Naive thymus-derived CD8-positive, alpha-beta T cell (primary cell): ENCODE measurements at regions not wholly inside any gene's neighbourhood (a gene's known extent, or its start where the extent isn't known, plus 50 kb on each side); places are given as distances from the start of the nearest gene placed in this dataset.
A peak's percentile ranks its signal among the peaks of the same experiment; 100 is the strongest.

Source experiments
- ATAC-seq, 2 donors: fragments of 150-1000 bp; cut with Tn5 transposase in 1 of 2; sonication (Bioruptor Pico), chemical (Tn5 transposase) in 1 of 2; 1 replicate in 1 of 2; 2 replicates in 1 of 2; pipeline ENCODE4 v1.10.0; 2021; ENCODE audit warnings: mild to moderate bottlenecking in 2 of 2, moderate library complexity in 2 of 2
- POLR2A ChIA-PET: fragments of 350-600 bp; sonication (Branson Sonifier 250); formaldehyde crosslinking; loops from one replicate; lab custom pipeline; 2021; ENCODE audit warnings: antibody characterized with exemption; lab: Charles Lee
- DNase-seq, 10 donors: peaks; one replicate each; pipeline versions ENCODE4 v3.0.0 to v3.0.0-alpha.2; 2020 to 2022
- H3K27ac Mint-ChIP-seq, 10 donors: one replicate each; pipeline ENCODE4 v1.8.0; 2020 to 2022; ENCODE audit warnings: mild to moderate bottlenecking in 10 of 10, mixed read lengths in 10 of 10, moderate library complexity in 4 of 10, inconsistent platforms in 1 of 10
- H3K27me3 Mint-ChIP-seq, 5 donors: one replicate each; pipeline ENCODE4 v1.8.0; 2021 to 2022; ENCODE audit warnings: mixed read lengths in 5 of 5
- H3K36me3 Mint-ChIP-seq, 3 donors: one replicate each; pipeline ENCODE4 v1.8.0; 2020 to 2022; ENCODE audit warnings: mixed read lengths in 3 of 3, mild to moderate bottlenecking in 2 of 3, inconsistent platforms in 1 of 3
- H3K4me1 Mint-ChIP-seq, 4 donors: one replicate each; pipeline ENCODE4 v1.8.0; 2021 to 2022; ENCODE audit warnings: mixed read lengths in 4 of 4
- H3K4me3 Mint-ChIP-seq, 10 donors: one replicate each; pipeline ENCODE4 v1.8.0; 2020 to 2022; ENCODE audit warnings: mild to moderate bottlenecking in 10 of 10, mixed read lengths in 10 of 10, moderate library complexity in 6 of 10, inconsistent platforms in 1 of 10
- H3K9me3 Mint-ChIP-seq, 9 donors: one replicate each; pipeline ENCODE4 v1.8.0; 2020 to 2022; ENCODE audit warnings: mixed read lengths in 9 of 9, mild to moderate bottlenecking in 3 of 9, inconsistent platforms in 1 of 9, moderate library complexity in 1 of 9

- Mint-ChIP-seq H3K27me3 (peaks cover 27 to 63% (median 51%) of the 10 kb centered on the region in 5 donors), H3K36me3 (no peaks in the 10 kb centered on the region)
- POLR2A ChIA-PET, result no interaction called here
These were observed 110.8 kb upstream of the ZBTB40 start for GRCh38 chr1:22340873-22341272.

GRCh38 chr1:22341791-22342605 lies 109.7 kb upstream of the ZBTB40 start:
- ATAC-seq (no peak), DNase-seq (no peak)
- peak overlapping the region in 2 of 10 donors; percentile 16 to 42 for H3K4me3 Mint-ChIP-seq
- H3K9me3 Mint-ChIP-seq, result peaks cover 0 to 2% (median 0%) of the 10 kb centered on the region in 9 donors
- peaks cover 30 to 72% (median 59%) of the 10 kb centered on the region in 5 donors for H3K27me3 Mint-ChIP-seq
- no peaks in the 10 kb centered on the region for H3K36me3 Mint-ChIP-seq
- H3K27ac Mint-ChIP-seq, result peak overlapping the region in 1 of 10 donors; percentile 33
- H3K4me1 Mint-ChIP-seq, result peaks cover 0 to 8% (median 3%) of the 10 kb centered on the region in 4 donors
- POLR2A ChIA-PET, result no interaction called here

More at GRCh38 chr1:22340873-22341272, 110.8 kb upstream of the ZBTB40 start:
- ATAC-seq (no peak), DNase-seq (no peak)
- Mint-ChIP-seq H3K4me3 (no peak overlapping the region), H3K4me1 (peaks cover 0 to 8% (median 3%) of the 10 kb centered on the region in 4 donors), H3K27ac (no peak overlapping the region), H3K9me3 (peaks cover 0 to 2% (median 0%) of the 10 kb centered on the region in 9 donors)

- Mint-ChIP-seq H3K27ac (no peak overlapping the region), H3K36me3 (no peaks in the 10 kb centered on the region), H3K4me3 (no peak overlapping the region), H3K9me3 (peaks cover 0 to 2% (median 0%) of the 10 kb centered on the region in 9 donors), H3K27me3 (peaks cover 33 to 75% (median 59%) of the 10 kb centered on the region in 5 donors), H3K4me1 (peaks cover 0 to 8% (median 3%) of the 10 kb centered on the region in 4 donors)
- ATAC-seq (no peak), DNase-seq (no peak)
- POLR2A ChIA-PET, result interaction anchor here (0.6 kb wide), 1 partner anchor 17 kb away, joined by 3 read pairs; no protein-coding TSS in a partner anchor
These were observed 108.9 kb upstream of the ZBTB40 start for GRCh38 chr1:22342734-22343191.

DNA sequence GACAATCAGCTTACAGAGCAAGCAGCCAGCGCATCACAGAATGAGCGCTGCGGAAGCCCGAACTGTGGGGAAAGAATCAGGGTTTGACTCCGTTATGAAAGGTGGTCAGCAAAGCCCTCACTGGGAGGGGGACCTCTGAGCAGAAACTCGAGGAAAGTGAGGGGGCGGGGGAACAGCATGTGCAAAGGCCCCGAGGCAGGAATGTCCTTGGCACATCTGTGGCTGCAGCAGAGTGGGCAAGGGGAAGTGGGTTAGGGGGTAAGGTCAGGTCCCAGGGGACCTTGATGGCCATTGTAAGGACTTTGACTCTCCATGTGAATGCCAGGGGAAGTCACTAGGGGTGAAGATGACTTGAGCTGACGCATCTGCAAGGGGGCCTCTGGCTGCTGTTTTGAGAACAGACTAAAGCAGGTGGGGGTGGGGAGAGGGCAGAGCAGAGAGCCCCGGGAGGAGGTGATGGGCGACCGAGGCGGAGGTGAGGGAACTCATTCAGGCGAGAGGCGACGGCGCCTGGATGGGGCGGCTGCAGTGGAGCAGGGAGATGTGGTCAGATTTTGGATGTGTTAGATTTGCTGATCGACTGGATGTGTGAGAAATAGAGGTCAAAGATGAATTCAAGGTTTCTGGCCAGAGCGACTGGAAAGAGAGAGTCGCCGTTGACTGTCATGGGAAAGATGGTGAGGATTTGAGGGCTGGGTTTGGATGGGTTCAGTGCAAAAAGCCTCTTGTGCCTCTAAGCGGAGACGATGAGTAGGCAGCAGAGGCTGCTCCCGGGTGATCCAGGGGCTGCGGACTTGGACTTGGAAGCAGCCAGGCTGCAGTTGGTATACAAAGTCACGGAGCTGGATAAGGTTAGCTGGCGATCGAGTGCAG lies 108.0 kb upstream of the ZBTB40 start:
- H3K4me1 Mint-ChIP-seq, result peaks cover 0 to 7% (median 3%) of the 10 kb centered on the region in 4 donors
- H3K36me3 Mint-ChIP-seq, result no peaks in the 10 kb centered on the region
- peaks cover 40 to 82% (median 64%) of the 10 kb centered on the region in 5 donors for H3K27me3 Mint-ChIP-seq
- DNase-seq (no peak), ATAC-seq (no peak)
- POLR2A ChIA-PET, result no interaction called here
- peaks cover 0 to 2% (median 0%) of the 10 kb centered on the region in 9 donors for H3K9me3 Mint-ChIP-seq
- no peak overlapping the region for H3K4me3 Mint-ChIP-seq
- H3K27ac Mint-ChIP-seq, result peak overlapping the region in 1 of 10 donors; percentile 63

- peaks cover 0 to 7% (median 3%) of the 10 kb centered on the region in 4 donors for H3K4me1 Mint-ChIP-seq
- H3K36me3 Mint-ChIP-seq, result no peaks in the 10 kb centered on the region
- H3K9me3 Mint-ChIP-seq, result peaks cover 0 to 2% (median 0%) of the 10 kb centered on the region in 9 donors
- peaks cover 41 to 85% (median 67%) of the 10 kb centered on the region in 5 donors for H3K27me3 Mint-ChIP-seq
- H3K27ac Mint-ChIP-seq, result no peak overlapping the region
- ATAC-seq, result no peak
- H3K4me3 Mint-ChIP-seq, result no peak overlapping the region
- POLR2A ChIA-PET, result no interaction called here
- DNase-seq, result no peak
These were observed 107.4 kb upstream of the ZBTB40 start for GRCh38 chr1:22344329-22344630.

- ATAC-seq, result no peak
- H3K9me3 Mint-ChIP-seq, result no peaks in the 10 kb centered on the region
- H3K27ac Mint-ChIP-seq, result no peak overlapping the region
- POLR2A ChIA-PET, result no interaction called here
- H3K4me1 Mint-ChIP-seq, result peaks cover 0 to 7% (median 4%) of the 10 kb centered on the region in 4 donors
- H3K27me3 Mint-ChIP-seq, result peaks cover 42 to 88% (median 68%) of the 10 kb centered on the region in 5 donors
- H3K4me3 Mint-ChIP-seq, result no peak overlapping the region
- no peaks in the 10 kb centered on the region for H3K36me3 Mint-ChIP-seq
- DNase-seq, result no peak
These were observed 106.6 kb upstream of the ZBTB40 start for GRCh38 chr1:22344851-22345560.

GRCh38 chr1:22347854-22348760 lies 103.5 kb upstream of the ZBTB40 start:
- no peak for ATAC-seq
- H3K36me3 Mint-ChIP-seq, result no peaks in the 10 kb centered on the region
- POLR2A ChIA-PET, result no interaction called here
- no peaks in the 10 kb centered on the region for H3K9me3 Mint-ChIP-seq
- peaks cover 12 to 23% (median 12%) of the 10 kb centered on the region in 4 donors for H3K4me1 Mint-ChIP-seq
- peak overlapping the region in 1 of 10 donors; percentile 41 for H3K27ac Mint-ChIP-seq
- peaks cover 51 to 95% (median 74%) of the 10 kb centered on the region in 5 donors for H3K27me3 Mint-ChIP-seq
- no peak overlapping the region for H3K4me3 Mint-ChIP-seq
- no peak for DNase-seq

DNA sequence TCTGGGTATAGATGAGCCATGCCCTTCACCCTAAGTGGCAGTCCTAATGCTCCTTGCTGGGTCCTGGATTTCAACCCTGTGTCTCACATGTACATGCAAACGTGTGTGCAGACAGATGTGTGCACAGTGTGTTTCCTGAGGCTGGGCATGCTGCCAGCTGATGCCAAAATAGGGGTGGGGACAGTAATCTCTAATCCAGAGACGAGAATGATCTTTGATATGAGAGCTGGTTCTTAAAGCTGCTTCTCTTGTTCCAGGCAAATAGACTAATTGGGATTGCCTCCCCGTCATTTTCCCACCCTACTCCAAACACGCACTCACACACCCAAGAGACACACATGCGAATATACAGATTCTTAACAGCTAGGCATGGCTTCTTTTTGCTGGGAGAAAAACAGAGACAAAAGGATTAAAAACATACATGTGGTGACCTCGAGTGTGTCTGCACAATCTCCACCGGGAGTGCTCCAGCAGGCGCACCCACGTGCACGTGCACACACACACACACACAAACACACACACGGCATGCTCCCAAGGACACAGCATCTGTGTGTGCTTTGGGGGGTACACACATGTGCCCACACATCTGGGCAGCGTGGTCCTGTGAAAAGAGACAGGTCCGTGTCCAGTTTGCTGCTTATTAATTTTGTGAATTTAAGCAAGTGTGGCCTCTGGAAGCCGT lies 102.1 kb upstream of the ZBTB40 start:
- Mint-ChIP-seq H3K27ac (no peak overlapping the region), H3K27me3 (peaks cover 45 to 83% (median 60%) of the 10 kb centered on the region in 5 donors), H3K4me3 (no peak overlapping the region), H3K9me3 (no peaks in the 10 kb centered on the region), H3K36me3 (no peaks in the 10 kb centered on the region), H3K4me1 (peaks cover 10 to 23% (median 12%) of the 10 kb centered on the region in 4 donors)
- POLR2A ChIA-PET, result no interaction called here
- ATAC-seq (no peak), DNase-seq (no peak)

DNA sequence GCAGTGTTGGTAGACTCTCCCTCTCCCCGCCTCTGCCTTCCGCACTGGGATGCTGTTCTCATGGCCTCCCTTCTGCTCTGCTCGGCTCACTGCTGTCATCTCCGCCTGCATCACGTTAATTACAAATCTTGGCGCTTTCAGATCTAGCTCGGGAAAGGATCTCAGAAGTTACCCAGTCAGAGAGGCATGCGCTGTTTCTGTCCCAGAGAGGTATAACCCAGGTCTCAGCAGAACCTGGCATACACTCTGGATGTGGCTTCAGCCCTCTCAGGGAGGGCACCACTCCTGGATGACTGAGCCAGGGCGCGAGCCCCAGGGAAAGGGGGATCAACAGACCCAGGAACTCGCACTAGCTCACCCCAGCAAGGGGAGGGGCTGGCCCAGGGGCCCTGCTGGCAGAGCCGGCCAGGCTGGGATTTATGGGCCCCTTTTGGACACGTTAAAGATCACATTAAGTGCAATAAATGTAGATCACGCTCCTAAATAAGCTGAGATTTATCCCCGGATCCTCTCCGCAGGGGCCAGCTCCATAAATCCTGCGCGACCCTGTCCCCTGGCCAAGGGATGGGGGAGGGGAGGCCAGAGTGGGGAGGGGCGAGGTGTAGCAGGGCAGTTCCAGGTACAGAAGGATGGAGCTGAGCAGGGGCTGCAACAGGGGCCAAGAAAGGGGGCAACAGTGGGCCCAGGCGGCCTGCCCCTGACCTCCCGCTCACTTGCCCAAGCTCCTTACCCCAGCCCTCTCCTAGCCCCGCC lies 101.3 kb upstream of the ZBTB40 start:
- H3K27ac Mint-ChIP-seq, result no peak overlapping the region
- H3K9me3 Mint-ChIP-seq, result no peaks in the 10 kb centered on the region
- no peaks in the 10 kb centered on the region for H3K36me3 Mint-ChIP-seq
- DNase-seq (no peak), ATAC-seq (no peak)
- no peak overlapping the region for H3K4me3 Mint-ChIP-seq
- POLR2A ChIA-PET, result no interaction called here
- peaks cover 10 to 23% (median 12%) of the 10 kb centered on the region in 4 donors for H3K4me1 Mint-ChIP-seq
- H3K27me3 Mint-ChIP-seq, result peaks cover 39 to 74% (median 52%) of the 10 kb centered on the region in 5 donors

DNA sequence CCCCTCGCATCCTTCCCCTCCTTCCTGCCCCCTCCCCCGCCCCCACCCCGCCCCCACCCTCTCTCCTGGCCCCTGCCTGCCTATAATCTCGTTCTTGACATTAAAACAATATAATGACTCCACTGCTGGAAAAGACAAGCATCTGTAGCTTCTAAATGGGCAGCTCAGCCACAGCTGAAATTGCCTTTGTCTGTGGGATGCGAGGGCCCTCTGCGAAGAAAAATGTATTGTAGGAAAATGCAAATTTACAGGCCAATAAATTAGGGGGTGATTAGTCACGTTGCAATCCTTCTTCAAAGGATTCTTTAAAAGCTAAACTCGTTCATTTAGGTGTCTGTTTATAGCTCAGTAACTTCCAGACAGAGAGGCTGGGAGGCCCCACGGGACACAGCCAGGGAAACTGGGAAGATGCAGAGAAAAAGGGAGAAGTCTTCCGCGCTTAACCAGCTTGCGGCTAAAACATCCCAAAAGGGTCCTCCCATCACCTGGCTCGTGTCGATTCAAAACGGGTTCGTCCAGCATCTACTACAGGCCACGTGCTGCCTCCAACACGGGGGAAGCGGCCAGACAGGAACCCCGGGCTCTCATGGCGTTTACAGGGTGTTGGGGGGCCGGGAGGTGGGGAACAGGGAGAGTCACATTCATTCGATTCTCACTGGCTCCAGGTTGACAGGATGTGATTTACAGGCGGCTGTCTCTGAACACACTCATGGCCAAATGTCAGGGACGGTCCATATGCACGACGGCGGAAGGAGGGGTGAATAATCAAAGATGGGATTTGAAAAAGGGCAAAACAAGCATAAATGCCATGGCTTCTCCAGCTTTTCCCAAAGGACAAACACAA lies 100.5 kb upstream of the ZBTB40 start:
- Mint-ChIP-seq H3K4me3 (peak overlapping the region in 5 of 10 donors; percentile 0 to 26 (median 24)), H3K27me3 (peaks cover 34 to 70% (median 48%) of the 10 kb centered on the region in 5 donors), H3K36me3 (no peaks in the 10 kb centered on the region), H3K9me3 (no peaks in the 10 kb centered on the region), H3K27ac (no peak overlapping the region), H3K4me1 (peaks cover 10 to 23% (median 12%) of the 10 kb centered on the region in 4 donors)
- DNase-seq (no peak), ATAC-seq (no peak)
- POLR2A ChIA-PET, result no interaction called here
